ENCODE measurements at regions not wholly inside any gene's neighbourhood (a gene's known extent, or its start where the extent isn't known, plus 50 kb on each side); places are given as distances from the start of the nearest gene placed in this dataset.

DNA sequence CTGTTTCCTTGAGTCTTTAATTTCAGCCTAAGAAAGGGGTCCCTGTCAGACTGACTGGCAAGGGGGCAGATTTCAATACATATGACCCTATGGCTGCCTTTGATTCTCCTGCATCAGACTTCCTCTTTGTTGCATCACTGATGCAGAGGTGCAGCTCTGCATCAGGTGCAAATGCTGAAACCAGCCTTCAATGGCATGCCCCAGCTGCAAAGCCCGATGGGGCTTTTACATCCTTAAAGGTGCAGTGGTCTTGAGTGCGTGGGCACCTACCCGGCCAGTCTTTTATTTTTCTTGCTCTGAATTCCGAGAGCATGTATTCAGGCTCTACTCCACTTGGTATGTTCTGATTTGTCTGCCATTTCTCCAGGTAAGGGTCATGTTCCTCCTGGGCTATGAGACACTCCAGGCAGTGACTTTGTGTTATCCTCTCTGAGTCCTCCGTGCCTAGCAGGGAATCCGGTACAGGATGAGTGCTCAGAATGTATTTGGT lies 169.5 kb downstream of the MYCN start:
- TF ChIP-seq, protein P1, sequence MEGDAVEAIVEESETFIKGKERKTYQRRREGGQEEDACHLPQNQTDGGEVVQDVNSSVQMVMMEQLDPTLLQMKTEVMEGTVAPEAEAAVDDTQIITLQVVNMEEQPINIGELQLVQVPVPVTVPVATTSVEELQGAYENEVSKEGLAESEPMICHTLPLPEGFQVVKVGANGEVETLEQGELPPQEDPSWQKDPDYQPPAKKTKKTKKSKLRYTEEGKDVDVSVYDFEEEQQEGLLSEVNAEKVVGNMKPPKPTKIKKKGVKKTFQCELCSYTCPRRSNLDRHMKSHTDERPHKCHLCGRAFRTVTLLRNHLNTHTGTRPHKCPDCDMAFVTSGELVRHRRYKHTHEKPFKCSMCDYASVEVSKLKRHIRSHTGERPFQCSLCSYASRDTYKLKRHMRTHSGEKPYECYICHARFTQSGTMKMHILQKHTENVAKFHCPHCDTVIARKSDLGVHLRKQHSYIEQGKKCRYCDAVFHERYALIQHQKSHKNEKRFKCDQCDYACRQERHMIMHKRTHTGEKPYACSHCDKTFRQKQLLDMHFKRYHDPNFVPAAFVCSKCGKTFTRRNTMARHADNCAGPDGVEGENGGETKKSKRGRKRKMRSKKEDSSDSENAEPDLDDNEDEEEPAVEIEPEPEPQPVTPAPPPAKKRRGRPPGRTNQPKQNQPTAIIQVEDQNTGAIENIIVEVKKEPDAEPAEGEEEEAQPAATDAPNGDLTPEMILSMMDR (conservative IDR thresholded peaks at IDR 0.05; ENCODE audit: low read depth, low read length), result no peak
- TF ChIP-seq POLR2A (IDR thresholded peaks at IDR 0.05; ENCODE audit: low read depth, low read length), result no peak

All from IMR-90 (cell line).